NCI-H460 (cell line): ENCODE measurements at regions not wholly inside any gene's neighbourhood (a gene's known extent, or its start where the extent isn't known, plus 50 kb on each side); places are given as distances from the start of the nearest gene placed in this dataset.

Source experiments
- DNase-seq: peaks from one replicate; pipeline ENCODE4 v3.0.0-alpha.2; 2016; ENCODE audit warnings: low read depth; ENCODE audit errors: extremely low read depth

- no peak for DNase-seq
Observed at GRCh38 chr5:17690473-17690872, 56.2 kb downstream of the TAF11L14 start.

- DNase-seq = no peak
Observed at GRCh38 chr5:17691762-17692161, 57.5 kb downstream of the TAF11L14 start.

- DNase-seq = no peak
Observed at GRCh38 chr5:17694371-17694770, 60.1 kb downstream of the TAF11L14 start.

- peak; percentile 81 for DNase-seq
Observed at GRCh38 chr5:17694914-17695313, 60.7 kb downstream of the TAF11L14 start.

- DNase-seq = no peak
Observed at GRCh38 chr5:17696627-17697026, 62.4 kb downstream of the TAF11L14 start.

GRCh38 chr5:17697671-17698070, 63.4 kb downstream of the TAF11L14 start:
- no peak for DNase-seq

- DNase-seq = no peak
Observed at GRCh38 chr5:17709011-17709710, 74.9 kb downstream of the TAF11L14 start.

- peak; percentile 23 for DNase-seq
Observed at GRCh38 chr5:17713301-17713700, 79.0 kb downstream of the TAF11L14 start.

- no peak for DNase-seq
Observed at GRCh38 chr5:17714186-17714585, 79.9 kb downstream of the TAF11L14 start.

GRCh38 chr5:17719592-17719991, 85.3 kb downstream of the TAF11L14 start:
- DNase-seq = no peak

GRCh38 chr5:17720071-17720470, 85.8 kb downstream of the TAF11L14 start:
- DNase-seq = no peak

- no peak for DNase-seq
Observed at GRCh38 chr5:17723876-17724275, 89.6 kb downstream of the TAF11L14 start.

- DNase-seq = no peak
Observed at GRCh38 chr5:17727098-17727497, 92.8 kb downstream of the TAF11L14 start.

- no peak for DNase-seq
Observed at GRCh38 chr5:17730421-17730820, 96.2 kb downstream of the TAF11L14 start.

GRCh38 chr5:17732351-17732923, 98.2 kb downstream of the TAF11L14 start:
- peak; percentile 30 for DNase-seq

GRCh38 chr5:17734011-17734410, 99.8 kb downstream of the TAF11L14 start:
- no peak for DNase-seq

- no peak for DNase-seq
Observed at GRCh38 chr5:17735761-17736160, 101.5 kb downstream of the TAF11L14 start.

GRCh38 chr5:17737092-17737491, 102.8 kb downstream of the TAF11L14 start:
- DNase-seq = no peak

- DNase-seq = no peak
Observed at GRCh38 chr5:17738446-17738845, 104.2 kb downstream of the TAF11L14 start.

GRCh38 chr5:17743580-17744435, 109.5 kb downstream of the TAF11L14 start:
- peak; percentile 43 for DNase-seq

- no peak for DNase-seq
Observed at GRCh38 chr5:17748201-17748600, 113.9 kb downstream of the TAF11L14 start.

- DNase-seq = no peak
Observed at GRCh38 chr5:17748941-17749340, 114.7 kb downstream of the TAF11L14 start.
